H1 (cell line): ENCODE measurements at regions not wholly inside any gene's neighbourhood (a gene's known extent, or its start where the extent isn't known, plus 50 kb on each side); places are given as distances from the start of the nearest gene placed in this dataset.

Source experiments
- CTCF ChIA-PET: fragments of 300-600 bp; sonication (Branson Sonifier 250); formaldehyde crosslinking; loops from one replicate; lab custom pipeline; 2021; ENCODE audit not compliant: partially characterized antibody; lab: Charles Lee
- POLR2A ChIA-PET: fragments of 300-600 bp; sonication (Branson Sonifier 250); formaldehyde crosslinking; loops from one replicate; lab custom pipeline; 2021; ENCODE audit warnings: inconsistent platforms; ENCODE audit not compliant: partially characterized antibody; lab: Charles Lee
- DNase-seq, 2 experiments: peaks; one replicate each; pipeline versions ENCODE4 v3.0.0 to v3.0.0-alpha.2; 2010 to 2022; ENCODE audit warnings: low spot score in 2 of 2, low read depth in 1 of 2, mixed read lengths in 1 of 2
- FAIRE-seq: peaks from 2 replicates; lab custom pipeline; 2011; peaks lifted over from hg19 to GRCh38; lab: Jason Lieb, UNC
- H2AFZ ChIP-seq: 2 replicates; pipeline ENCODE4 v1.8.1; 2012; ENCODE audit warnings: low read length, inconsistent platforms
- H2AK5ac ChIP-seq: 2 replicates; pipeline ENCODE4 v1.6.1; 2013; ENCODE audit warnings: low read depth, low read length
- H2BK120ac ChIP-seq: replicated peaks from 2 replicates; pipeline ENCODE3; 2013; ENCODE audit warnings: low read depth, low read length, inconsistent platforms
- H2BK12ac ChIP-seq: 2 replicates; pipeline ENCODE4 v1.6.1; 2013; ENCODE audit warnings: low read depth, low read length
- H2BK15ac ChIP-seq: 2 replicates; pipeline ENCODE4 v1.6.1; 2013; ENCODE audit warnings: low read length
- H2BK20ac ChIP-seq: 2 replicates; pipeline ENCODE4 v1.6.1; 2013; ENCODE audit warnings: low read length
- H2BK5ac ChIP-seq: 2 replicates; pipeline ENCODE4 v1.6.1; 2013; ENCODE audit warnings: low read depth, low read length
- H3K14ac ChIP-seq: 2 replicates; pipeline ENCODE4 v1.6.1; 2013; ENCODE audit warnings: inconsistent platforms; ENCODE audit not compliant: insufficient read length
- H3K18ac ChIP-seq: 2 replicates; pipeline ENCODE4 v1.6.1; 2013; ENCODE audit warnings: low read length; ENCODE audit errors: extremely low read depth
- H3K23ac ChIP-seq: 2 replicates; pipeline ENCODE4 v1.6.1; 2013; ENCODE audit warnings: inconsistent platforms; ENCODE audit not compliant: insufficient read length
- H3K23me2 ChIP-seq: 2 replicates; pipeline ENCODE4 v1.6.1; 2013; ENCODE audit warnings: low read depth, low read length
- H3K27ac ChIP-seq: 2 replicates; pipeline ENCODE4 v1.6.1; 2011; ENCODE audit warnings: low read depth, low read length, inconsistent platforms
- H3K27me3 ChIP-seq, 4 experiments: replicated peaks in 1 of 4; 1 replicate in 1 of 4; 2 replicates in 3 of 4; pipeline versions ENCODE4 v1.6.1 to v1.8.1; 2011 to 2013; ENCODE audit warnings: low read length in 3 of 4, mild to moderate bottlenecking in 3 of 4, inconsistent platforms in 2 of 4, mixed read lengths in 2 of 4, moderate library complexity in 1 of 4; ENCODE audit not compliant: control insufficient read depth in 3 of 4, insufficient read depth in 3 of 4; ENCODE audit errors: extremely low read depth in 1 of 4
- H3K36me3 ChIP-seq, 4 experiments: 2 replicates each; pipeline versions ENCODE4 v1.6.1 to v1.8.1; 2011 to 2013; ENCODE audit warnings: mild to moderate bottlenecking in 4 of 4, low read length in 3 of 4, moderate library complexity in 2 of 4, control low read depth in 1 of 4, inconsistent platforms in 1 of 4; ENCODE audit not compliant: insufficient read depth in 4 of 4, control insufficient read depth in 2 of 4
- H3K4ac ChIP-seq: replicated peaks from 2 replicates; pipeline ENCODE3; 2013; ENCODE audit warnings: low read length, low read depth, mixed read lengths, inconsistent platforms; ENCODE audit not compliant: insufficient read length
- H3K4me1 ChIP-seq, 4 experiments: replicated peaks in 1 of 4; 1 replicate in 1 of 4; 2 replicates in 3 of 4; pipeline versions ENCODE4 v1.6.1 to v1.8.1; 2011 to 2013; ENCODE audit warnings: low read length in 3 of 4, inconsistent platforms in 2 of 4, mixed read lengths in 1 of 4; ENCODE audit not compliant: insufficient read depth in 4 of 4, control insufficient read depth in 3 of 4
- H3K4me2 ChIP-seq, 2 experiments: 2 replicates each; pipeline versions ENCODE4 v1.6.1 to v1.8.1; 2011 to 2013; ENCODE audit warnings: low read depth in 2 of 2, low read length in 2 of 2, control low read depth in 1 of 2, inconsistent platforms in 1 of 2, mild to moderate bottlenecking in 1 of 2; ENCODE audit not compliant: insufficient read depth in 1 of 2
- H3K4me3 ChIP-seq, 4 experiments: fragments of 200-600, 300-600 bp in 1 of 4; sonication (generic), shearing (Covaris generic), sonication (Bioruptor Twin) in 1 of 4; 2 replicates each; pipeline versions ENCODE4 v1.5.1 to v1.8.1; 2011 to 2016; ENCODE audit warnings: low read length in 4 of 4, low read depth in 3 of 4, control low read depth in 2 of 4, inconsistent platforms in 2 of 4, mild to moderate bottlenecking in 2 of 4, mixed read lengths in 1 of 4, moderate library complexity in 1 of 4; ENCODE audit not compliant: insufficient read depth in 2 of 4; ENCODE audit errors: extremely low read depth in 1 of 4
- H3K56ac ChIP-seq: replicated peaks from 2 replicates; pipeline ENCODE3; 2013; ENCODE audit warnings: low read depth, mild to moderate bottlenecking, mixed read lengths, low read length, inconsistent platforms; ENCODE audit not compliant: insufficient read length
- H3K79me1 ChIP-seq: 2 replicates; pipeline ENCODE4 v1.6.1; 2013; ENCODE audit warnings: low read depth, low read length, control low read depth
- H3K79me2 ChIP-seq, 2 experiments: 2 replicates each; pipeline versions ENCODE4 v1.6.1 to v1.8.1; 2012 to 2013; ENCODE audit warnings: low read length in 2 of 2, mild to moderate bottlenecking in 2 of 2, inconsistent platforms in 1 of 2; ENCODE audit not compliant: insufficient read depth in 2 of 2, control insufficient read depth in 1 of 2
- H3K9ac ChIP-seq, 4 experiments: replicated peaks in 1 of 4; 1 replicate in 1 of 4; 2 replicates in 3 of 4; pipeline versions ENCODE4 v1.6.1 to v1.8.1; 2011 to 2013; ENCODE audit warnings: low read depth in 3 of 4, low read length in 3 of 4, control low read depth in 2 of 4, mild to moderate bottlenecking in 2 of 4, moderate library complexity in 2 of 4, inconsistent platforms in 1 of 4; ENCODE audit errors: extremely low read depth in 1 of 4
- H3K9me3 ChIP-seq, 2 experiments: 2 replicates each; pipeline versions ENCODE4 v1.6.1 to v1.8.1; 2012 to 2013; ENCODE audit warnings: mild to moderate bottlenecking in 2 of 2, moderate library complexity in 2 of 2, control low read depth in 1 of 2, inconsistent platforms in 1 of 2, low read depth in 1 of 2, low read length in 1 of 2, mixed read lengths in 1 of 2; ENCODE audit not compliant: insufficient read depth in 2 of 2
- H4K20me1 ChIP-seq, 2 experiments: replicated peaks in 1 of 2; 2 replicates each; pipeline versions ENCODE3 to v1.8.1; 2011 to 2013; ENCODE audit warnings: inconsistent platforms in 2 of 2, low read length in 2 of 2, mild to moderate bottlenecking in 1 of 2; ENCODE audit not compliant: insufficient read depth in 2 of 2, control insufficient read depth in 1 of 2
- H4K5ac ChIP-seq: 2 replicates; pipeline ENCODE4 v1.6.1; 2013; ENCODE audit warnings: low read length, low read depth, mixed read lengths, inconsistent platforms; ENCODE audit not compliant: insufficient read length
- H4K8ac ChIP-seq: 2 replicates; pipeline ENCODE4 v1.8.0; 2013; ENCODE audit warnings: mild to moderate bottlenecking, moderate library complexity, low read length, inconsistent platforms; ENCODE audit not compliant: insufficient read depth; ENCODE audit errors: extremely low read depth
- H4K91ac ChIP-seq: replicated peaks from 2 replicates; pipeline ENCODE3; 2013; ENCODE audit warnings: low read length, mixed read lengths, inconsistent platforms; ENCODE audit not compliant: insufficient read length
- ATF3 ChIP-seq: IDR thresholded peaks from 2 replicates; pipeline ENCODE4 v1.6.1; 2011; ENCODE audit warnings: low read depth, mild to moderate bottlenecking, low read length; ENCODE audit not compliant: insufficient read depth
- CREB1 ChIP-seq: IDR thresholded peaks from 2 replicates; pipeline ENCODE4 v1.6.1; 2012; ENCODE audit warnings: inconsistent platforms
- EP300 ChIP-seq, 2 experiments: IDR thresholded peaks; 1 replicate in 1 of 2; 2 replicates in 1 of 2; pipeline ENCODE4 v1.6.1; 2011 to 2012; ENCODE audit warnings: low read depth in 2 of 2, low read length in 2 of 2, mild to moderate bottlenecking in 2 of 2, borderline replicate concordance in 1 of 2, inconsistent platforms in 1 of 2, moderate library complexity in 1 of 2
- KDM1A ChIP-seq: fragments of 200-600, 300-600 bp; sonication (generic); IDR thresholded peaks from 2 replicates; pipeline ENCODE4 v1.7.1; 2016; ENCODE audit warnings: mild to moderate bottlenecking, low read length, borderline replicate concordance
- KDM5A ChIP-seq: fragments of 200-600 bp; IDR thresholded peaks from 2 replicates; pipeline ENCODE4 v1.7.1; 2012; ENCODE audit warnings: mild to moderate bottlenecking, low read length, inconsistent platforms, mixed read lengths
- MAFK ChIP-seq: IDR thresholded peaks from 2 replicates; pipeline ENCODE4 v1.6.1; 2012; ENCODE audit warnings: low read depth, mild to moderate bottlenecking, improper control_type of control experiment, low read length
- POLR2A ChIP-seq, 2 experiments: IDR thresholded peaks; 1 replicate in 1 of 2; 2 replicates in 1 of 2; pipeline ENCODE4 v1.6.1; 2011; ENCODE audit warnings: low read depth in 2 of 2, low read length in 2 of 2, mild to moderate bottlenecking in 2 of 2; ENCODE audit errors: control extremely low read depth in 1 of 2
- POLR2AphosphoS5 ChIP-seq: IDR thresholded peaks from 2 replicates; pipeline ENCODE4 v1.6.1; 2011; ENCODE audit warnings: low read depth, low read length
- POU5F1 ChIP-seq: IDR thresholded peaks from 2 replicates; pipeline ENCODE4 v1.6.1; 2011; ENCODE audit warnings: low read depth, mild to moderate bottlenecking, low read length, moderate library complexity
- SP1 ChIP-seq: IDR thresholded peaks from 2 replicates; pipeline ENCODE4 v1.6.1; 2011; ENCODE audit warnings: low read depth, low read length
- TAF1 ChIP-seq: IDR thresholded peaks from 2 replicates; pipeline ENCODE4 v1.6.1; 2011; ENCODE audit warnings: mild to moderate bottlenecking, low read depth, low read length
- USF2 ChIP-seq: IDR thresholded peaks from 2 replicates; pipeline ENCODE4 v1.6.1; 2011; ENCODE audit warnings: low read length, improper control_type of control experiment
- WGBS, 2 experiments: shearing (Covaris generic) in 1 of 2; methylation state at CpG; one replicate each; pipeline versions ENCODE4 v1.1.6 to v1.1.7; 2013 to 2015; ENCODE audit warnings: low lambda C conversion rate in 2 of 2, mixed read lengths in 2 of 2, inconsistent platforms in 1 of 2, low coverage in 1 of 2, missing lambda C conversion rate in 1 of 2; ENCODE audit not compliant: insufficient replicate concordance in 2 of 2, insufficient coverage in 1 of 2, insufficient read length in 1 of 2; ENCODE audit errors: extremely low coverage in 1 of 2, missing lambda C conversion rate in 1 of 2; 5-methylcytosine and 5-hydroxymethylcytosine counted together

GRCh38 chr3:73791356-73791755, 166.6 kb upstream of the PDZRN3 start:
- H4K20me1 ChIP-seq, result no peaks in the 10 kb centered on the region
- no peaks in the 10 kb centered on the region for H3K36me3 ChIP-seq
- no peak overlapping the region for H2BK15ac ChIP-seq
- H4K91ac ChIP-seq, result no peak overlapping the region
- peaks cover 0 to 1% (median 0%) of the 10 kb centered on the region in 4 experiments; a peak in 1 of 7 replicates for H3K27me3 ChIP-seq
- H2BK5ac ChIP-seq, result no peak overlapping the region
- no peak overlapping the region for H3K27ac ChIP-seq
- no peak overlapping the region for H3K18ac ChIP-seq
- H4K5ac ChIP-seq, result no peak overlapping the region
- no peak overlapping the region for H3K56ac ChIP-seq
- H2AK5ac ChIP-seq, result no peak overlapping the region
- H2BK120ac ChIP-seq, result no peak overlapping the region
- no peak overlapping the region for H2BK12ac ChIP-seq
- H2AFZ ChIP-seq, result no peak overlapping the region
- no peaks in the 10 kb centered on the region for H3K79me2 ChIP-seq
- H4K8ac ChIP-seq, result no peak overlapping the region
- H3K14ac ChIP-seq, result no peak overlapping the region
- H3K9ac ChIP-seq, result no peak overlapping the region
- H3K4me2 ChIP-seq, result no peak overlapping the region
- no peak overlapping the region for H3K4ac ChIP-seq
- H3K4me1 ChIP-seq, result peaks cover 0 to 3% (median 1%) of the 10 kb centered on the region in 4 experiments; a peak in 2 of 7 replicates
- ChIA-PET CTCF (no interaction called here), POLR2A (interaction anchor here (1.5 kb wide), 1 partner anchor 9 kb away, joined by 6 read pairs; no protein-coding TSS in a partner anchor)
- H2BK20ac ChIP-seq, result no peak overlapping the region
- FAIRE-seq, result no peak
- H3K23me2 ChIP-seq, result no peaks in the 10 kb centered on the region; the same call in 1 of the 2 replicates
- H3K9me3 ChIP-seq, result no peaks in the 10 kb centered on the region
- WGBS, 2 experiments, result 67% methylated on average over 4 of the region's 4 CpGs; no CpG with 5 or more reads in 1 of the 2 experiments
- H3K23ac ChIP-seq, result no peak overlapping the region
- no peaks in the 10 kb centered on the region for H3K79me1 ChIP-seq
- no peak for DNase-seq
- H3K4me3 ChIP-seq, result no peak overlapping the region
- TF ChIP-seq SP1 (no peak), POLR2A (IDR thresholded peaks at IDR 0.05; ENCODE audit: control extremely low read depth in 1 of 2, low read depth in 2 of 2, low read length in 2 of 2) (no peak), USF2 (no peak), POLR2AphosphoS5 (no peak), KDM5A (no peak), CREB1 (no peak), MAFK (no peak), TAF1 (no peak), KDM1A (no peak), ATF3 (no peak), POU5F1 (no peak), EP300 (IDR thresholded peaks at IDR 0.05; ENCODE audit: borderline replicate concordance in 1 of 2, low read depth in 2 of 2, low read length in 2 of 2) (no peak)
